ENCODE measurements at regions not wholly inside any gene's neighbourhood (a gene's known extent, or its start where the extent isn't known, plus 50 kb on each side); places are given as distances from the start of the nearest gene placed in this dataset.

DNA sequence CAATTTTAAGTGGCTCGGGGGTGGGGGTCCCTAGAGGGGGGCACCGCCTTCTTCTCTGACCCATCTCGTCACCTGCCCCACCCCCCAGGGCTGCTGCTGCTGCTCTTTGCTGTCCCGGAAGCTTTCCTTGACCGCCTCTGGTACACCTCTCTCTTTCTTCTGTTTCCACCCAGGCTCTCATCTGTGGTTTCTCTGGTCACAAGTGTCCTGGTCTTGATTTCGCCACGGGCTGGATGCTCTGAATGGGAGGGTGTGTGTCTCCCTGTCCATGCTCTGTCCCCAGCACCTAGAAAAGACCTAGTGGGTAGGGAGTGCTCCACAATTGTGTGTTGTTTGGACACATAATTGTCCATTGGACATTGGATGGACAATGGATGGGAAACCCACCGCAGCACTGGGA is 134.7 kb upstream of the CIBAR2 start:
- FAIRE-seq = no peak
- DNase-seq (ENCODE audit: insufficient read length, low spot score) = no peak
- no peak for TF ChIP-seq POLR2A (IDR thresholded peaks at IDR 0.05; ENCODE audit: low read depth, low read length)

DNA sequence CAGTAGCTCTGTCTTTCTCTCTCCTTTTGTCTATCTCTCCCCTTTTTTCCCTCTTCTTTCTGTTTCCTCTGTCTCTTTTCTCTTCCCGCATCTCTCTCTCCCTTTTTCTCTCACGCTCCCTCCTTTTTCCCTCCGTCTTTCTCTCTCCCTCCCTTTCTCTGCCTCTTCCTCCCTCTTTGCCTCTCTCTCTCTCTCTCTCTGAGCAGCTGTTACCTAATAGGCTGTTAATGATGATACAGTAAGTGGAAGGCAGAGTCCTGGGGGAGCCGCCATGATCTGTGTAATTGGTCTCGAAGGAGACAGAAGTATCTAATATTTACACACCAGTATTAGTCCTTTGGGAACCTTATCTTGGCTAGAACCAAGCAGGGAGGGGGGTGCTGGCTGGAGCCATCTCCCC is 136.1 kb upstream of the CIBAR2 start:
- no peak for DNase-seq (ENCODE audit: insufficient read length, low spot score)
- no peak for TF ChIP-seq POLR2A (IDR thresholded peaks at IDR 0.05; ENCODE audit: low read depth, low read length)
- no peak for FAIRE-seq

- TF ChIP-seq POLR2A (IDR thresholded peaks at IDR 0.05; ENCODE audit: low read depth, low read length) = no peak
- DNase-seq (ENCODE audit: insufficient read length, low spot score) (no peak), FAIRE-seq (no peak)
Measured at GRCh38 chr16:85248857-85249256, 136.6 kb upstream of the CIBAR2 start.

- FAIRE-seq (no peak), DNase-seq (ENCODE audit: insufficient read length, low spot score) (no peak)
- TF ChIP-seq POLR2A (IDR thresholded peaks at IDR 0.05; ENCODE audit: low read depth, low read length) = no peak
Measured at GRCh38 chr16:85249418-85250146, 137.3 kb upstream of the CIBAR2 start.

DNA sequence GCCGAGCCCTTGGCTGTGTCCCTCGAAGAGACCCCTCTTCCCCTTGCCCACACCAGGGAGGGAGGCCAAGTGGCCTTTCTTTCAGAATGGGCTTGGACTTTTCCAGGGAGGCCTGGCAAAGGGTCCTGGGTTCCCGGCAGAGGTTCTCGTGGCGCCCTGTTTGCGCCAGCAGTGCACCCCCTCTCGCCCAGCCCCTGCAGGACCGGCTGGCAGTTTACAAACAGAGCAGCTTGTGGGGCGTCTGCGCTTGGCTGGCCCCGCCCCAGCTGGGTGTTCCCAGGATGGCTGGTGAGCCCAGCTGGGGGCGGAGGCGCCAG is 137.8 kb upstream of the CIBAR2 start:
- DNase-seq (ENCODE audit: insufficient read length, low spot score) (no peak), FAIRE-seq (no peak)
- TF ChIP-seq POLR2A (IDR thresholded peaks at IDR 0.05; ENCODE audit: low read depth, low read length) = no peak

DNA sequence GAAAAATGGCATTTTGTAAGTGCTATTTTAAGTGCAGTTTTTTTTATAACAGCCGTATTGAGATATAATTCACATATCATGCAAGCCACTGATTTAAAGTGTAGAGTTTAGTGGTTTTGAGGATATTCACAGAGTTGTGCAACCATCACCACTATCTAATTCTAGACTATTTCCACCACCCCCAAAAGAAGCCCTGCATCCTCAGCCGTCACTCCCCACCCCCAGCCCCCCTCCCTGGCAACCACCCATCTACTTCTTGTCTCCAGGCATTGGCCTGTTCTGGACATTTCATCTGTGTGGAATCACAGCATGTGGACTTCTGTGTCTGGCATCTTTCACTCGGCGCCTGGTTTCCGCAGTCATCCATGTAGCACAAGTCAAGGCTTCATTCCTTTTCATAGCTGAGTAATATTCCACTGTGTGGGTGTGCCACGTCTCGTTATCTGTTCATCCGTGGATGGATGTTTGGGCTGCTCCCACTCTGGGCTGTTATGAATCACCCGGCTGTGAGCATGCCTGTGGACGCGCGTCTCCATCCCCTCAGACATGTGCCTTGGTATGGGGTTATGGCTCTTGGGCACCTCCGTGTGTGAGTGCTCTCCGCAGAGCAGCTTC is 138.4 kb upstream of the CIBAR2 start:
- no peak for FAIRE-seq
- no peak for DNase-seq (ENCODE audit: insufficient read length, low spot score)
- no peak for TF ChIP-seq POLR2A (IDR thresholded peaks at IDR 0.05; ENCODE audit: low read depth, low read length)

DNA sequence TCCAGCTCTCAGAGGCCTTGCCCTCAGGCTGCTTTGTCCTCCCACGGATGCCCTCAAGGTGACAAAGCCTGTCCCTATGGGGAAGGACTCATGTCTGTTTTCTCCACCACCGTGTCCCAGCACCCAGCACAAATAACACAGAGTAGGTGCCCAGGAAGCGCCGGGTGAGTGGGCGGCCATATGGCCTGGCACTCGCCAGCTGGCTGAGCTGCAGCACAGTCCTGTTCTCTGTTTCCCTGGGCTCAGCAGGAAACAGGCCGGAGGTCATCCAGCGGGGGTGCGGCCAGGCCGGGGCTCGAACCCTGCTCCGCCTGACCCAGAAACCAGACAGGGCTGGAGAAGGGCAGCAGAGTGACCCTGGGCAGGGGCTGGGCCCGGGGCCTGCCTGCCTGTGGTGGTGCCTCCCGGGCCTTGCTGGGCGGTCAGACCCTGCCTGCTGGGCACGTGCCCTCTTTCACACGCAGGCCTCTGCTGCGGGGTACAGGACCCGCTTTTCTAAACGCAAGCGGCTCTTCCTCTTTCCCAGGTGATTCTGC is 139.0 kb upstream of the CIBAR2 start:
- FAIRE-seq (no peak), DNase-seq (ENCODE audit: insufficient read length, low spot score) (no peak)
- no peak for TF ChIP-seq POLR2A (IDR thresholded peaks at IDR 0.05; ENCODE audit: low read depth, low read length)

DNA sequence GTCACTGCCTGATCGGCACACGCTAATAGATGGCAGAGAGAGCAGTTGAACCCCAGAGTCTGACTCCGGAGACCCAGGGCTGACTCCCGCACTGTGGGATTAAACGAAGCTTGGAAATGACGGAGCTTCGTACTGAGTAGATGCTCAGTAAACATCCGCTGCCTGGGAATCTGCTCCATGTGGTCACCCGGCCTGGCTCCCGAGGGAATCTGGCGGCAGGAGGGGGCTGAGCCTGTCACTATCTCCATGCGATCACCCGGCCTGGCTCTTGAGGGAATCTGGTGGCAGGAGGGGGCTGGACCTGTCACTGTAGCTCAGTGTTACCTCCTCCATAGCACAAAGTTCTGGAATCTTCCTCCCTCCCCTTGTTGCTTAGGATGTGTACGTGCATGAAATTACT is 139.7 kb upstream of the CIBAR2 start:
- TF ChIP-seq POLR2A (IDR thresholded peaks at IDR 0.05; ENCODE audit: low read depth, low read length) = 0 out of 2 replicates have a peak, but pooled peaks have one; percentile 4
- no peak for FAIRE-seq
- no peak for DNase-seq (ENCODE audit: insufficient read length, low spot score)

DNA sequence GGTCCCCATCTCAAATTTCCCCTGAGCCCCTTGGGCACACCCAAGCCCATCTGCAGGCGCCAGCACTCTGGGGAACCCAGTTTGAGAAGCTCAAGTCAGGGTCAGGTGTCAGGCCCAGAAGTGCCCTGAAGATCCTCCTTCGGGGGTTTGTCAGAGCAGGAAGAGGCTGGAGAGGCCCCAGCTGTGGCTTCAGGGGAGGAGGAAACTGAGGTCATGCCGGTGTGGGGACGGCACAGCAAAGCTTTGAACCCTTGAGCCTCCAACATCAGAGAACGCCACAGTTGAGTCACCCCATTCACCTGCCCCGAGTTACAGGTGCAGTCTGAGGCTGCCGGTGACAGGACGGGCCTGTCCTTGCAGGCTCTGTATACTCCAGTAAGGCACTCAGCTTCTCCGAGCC is 140.2 kb upstream of the CIBAR2 start:
- TF ChIP-seq POLR2A (IDR thresholded peaks at IDR 0.05; ENCODE audit: low read depth, low read length) = no peak
- no peak for FAIRE-seq
- DNase-seq (ENCODE audit: insufficient read length, low spot score) = no peak

- DNase-seq (ENCODE audit: insufficient read length, low spot score) = peak; percentile 85
- FAIRE-seq = no peak
- no peak for TF ChIP-seq POLR2A (IDR thresholded peaks at IDR 0.05; ENCODE audit: low read depth, low read length)
Measured at GRCh38 chr16:85253084-85253941, 141.0 kb upstream of the CIBAR2 start.

GRCh38 chr16:85254051-85254450 is 141.8 kb upstream of the CIBAR2 start:
- DNase-seq (ENCODE audit: insufficient read length, low spot score) (no peak), FAIRE-seq (no peak)
- TF ChIP-seq POLR2A (IDR thresholded peaks at IDR 0.05; ENCODE audit: low read depth, low read length) = no peak

DNA sequence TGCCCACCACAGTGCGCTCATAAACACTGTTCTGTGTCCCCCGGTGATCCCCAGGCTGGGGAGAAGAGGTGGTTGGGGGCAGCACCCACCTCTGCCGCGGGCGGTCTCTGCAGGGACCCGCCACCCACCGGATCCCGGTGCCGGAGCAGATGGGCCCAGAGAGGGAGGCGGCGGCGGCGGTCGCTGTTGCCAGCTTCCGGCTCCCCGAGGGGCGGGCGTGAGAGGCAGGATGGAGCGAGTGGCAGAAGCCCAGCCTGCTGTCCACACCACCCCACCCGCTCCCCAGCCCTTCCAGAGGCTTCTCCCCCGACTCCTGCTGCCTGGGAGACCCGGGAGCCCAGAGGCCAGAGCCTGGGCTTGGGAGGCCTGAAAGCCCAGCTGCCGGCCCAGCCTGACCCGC is 142.6 kb upstream of the CIBAR2 start:
- FAIRE-seq (no peak), DNase-seq (ENCODE audit: insufficient read length, low spot score) (no peak)
- TF ChIP-seq POLR2A (IDR thresholded peaks at IDR 0.05; ENCODE audit: low read depth, low read length) = no peak

GRCh38 chr16:85255777-85256176 is 143.5 kb upstream of the CIBAR2 start:
- DNase-seq (ENCODE audit: insufficient read length, low spot score) (no peak), FAIRE-seq (no peak)
- no peak for TF ChIP-seq POLR2A (IDR thresholded peaks at IDR 0.05; ENCODE audit: low read depth, low read length)

DNA sequence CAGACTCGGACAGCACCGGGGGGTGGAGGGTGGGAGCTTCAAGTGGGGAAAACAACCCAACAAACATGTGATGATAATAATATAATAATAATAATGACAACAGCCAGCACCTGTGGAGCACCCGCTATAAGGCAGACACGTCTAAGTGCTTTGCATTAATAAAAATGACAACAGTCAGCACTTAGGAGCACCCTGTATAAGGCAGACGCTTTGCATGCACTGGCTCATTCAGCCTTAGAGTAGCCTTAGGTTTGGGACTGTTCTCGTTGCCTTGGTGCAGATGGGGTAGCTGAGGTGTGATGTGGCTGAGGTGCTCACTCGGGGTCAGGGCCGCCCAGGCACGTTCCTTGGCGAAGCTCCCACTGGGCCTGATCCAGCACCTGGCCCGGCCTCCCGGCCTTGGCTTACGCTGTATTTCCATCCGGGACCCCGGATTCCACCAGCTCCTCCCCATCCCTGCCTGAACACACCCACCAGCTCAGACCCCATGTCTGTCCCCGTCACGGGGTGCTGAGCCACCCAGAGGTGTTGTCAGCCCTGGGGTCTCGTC is 144.0 kb upstream of the CIBAR2 start:
- no peak for TF ChIP-seq POLR2A (IDR thresholded peaks at IDR 0.05; ENCODE audit: low read depth, low read length)
- DNase-seq (ENCODE audit: insufficient read length, low spot score) = no peak
- no peak for FAIRE-seq
